HepG2 (cell line): ENCODE measurements at regions not wholly inside any gene's neighbourhood (a gene's known extent, or its start where the extent isn't known, plus 50 kb on each side); places are given as distances from the start of the nearest gene placed in this dataset.

Source experiments
- ATAC-seq: fragments of 200-7000 bp; cut with Tn5 transposase; 3 replicates; pipeline ENCODE4 v1.9.1; 2020; ENCODE audit warnings: mild to moderate bottlenecking, moderate library complexity
- BruUV-seq: library from RNA; stranded (reverse); fragments of 400-500 nt; replicated peaks from 2 replicates; lab custom pipeline; 2021; lab: Mats Ljungman, UMichigan
- CTCF ChIA-PET: fragments of 300-600 bp; formaldehyde crosslinking; extraction: SDS; loops from one replicate; lab custom pipeline; 2021; ENCODE audit warnings: low total read pairs, inconsistent platforms, low intra/inter-chr PET ratio; lab: Yijun Ruan, JAX
- POLR2A ChIA-PET: fragments of 350-600 bp; sonication (Branson Sonifier 250); formaldehyde crosslinking; loops from one replicate; lab custom pipeline; 2020; ENCODE audit warnings: antibody characterized with exemption, inconsistent platforms; lab: Yijun Ruan, JAX
- DNase-seq: peaks from one replicate; pipeline ENCODE4 v3.0.0-alpha.2; 2015; ENCODE audit warnings: low spot score
- FAIRE-seq: peaks from 3 replicates; lab custom pipeline; 2011; peaks lifted over from hg19 to GRCh38; lab: Jason Lieb, UNC
- H2AFZ ChIP-seq: one replicate; pipeline ENCODE4 v1.6.1; 2011; ENCODE audit warnings: low read length, inconsistent platforms
- H3K27ac ChIP-seq: fragments of 300-600 bp; 3 replicates; pipeline ENCODE4 v1.8.0; 2011; ENCODE audit warnings: mixed run types, mild to moderate bottlenecking, mixed read lengths, low read length, inconsistent platforms; ENCODE audit not compliant: insufficient read depth; ENCODE audit errors: extremely low read length
- H3K27me3 ChIP-seq, 2 experiments: fragments of 200-600 bp in 1 of 2; 2 replicates in 1 of 2; 3 replicates in 1 of 2; pipeline versions ENCODE4 v1.6.0 to v1.8.0; 2011; ENCODE audit warnings: low read length in 2 of 2, mild to moderate bottlenecking in 2 of 2, moderate library complexity in 2 of 2, inconsistent platforms in 1 of 2; ENCODE audit not compliant: insufficient read depth in 2 of 2, control insufficient read depth in 1 of 2
- H3K36me3 ChIP-seq, 2 experiments: fragments of 200-600 bp in 1 of 2; replicated peaks in 1 of 2; 2 replicates in 1 of 2; 3 replicates in 1 of 2; pipeline versions ENCODE4 v1.5.1 to v1.8.0; 2011; ENCODE audit warnings: low read length in 2 of 2, inconsistent platforms in 1 of 2; ENCODE audit not compliant: insufficient read depth in 2 of 2, control insufficient read depth in 1 of 2
- H3K4me1 ChIP-seq: 2 replicates; pipeline ENCODE4 v1.5.1; 2012; ENCODE audit warnings: low read length, inconsistent platforms; ENCODE audit not compliant: insufficient read depth
- H3K4me2 ChIP-seq: 2 replicates; pipeline ENCODE4 v1.6.0; 2011; ENCODE audit warnings: low read depth, low read length, inconsistent platforms
- H3K4me3 ChIP-seq, 3 experiments: fragments of 200-600 bp in 1 of 3; sonication (generic), shearing (Covaris generic) in 1 of 3; replicated peaks in 1 of 3; 2 replicates each; pipeline ENCODE4 v1.5.1; 2011 to 2016; ENCODE audit warnings: low read length in 3 of 3, inconsistent platforms in 2 of 3, low read depth in 2 of 3, mild to moderate bottlenecking in 2 of 3, control low read depth in 1 of 3, mixed read lengths in 1 of 3; ENCODE audit not compliant: insufficient read depth in 1 of 3
- H3K79me2 ChIP-seq: one replicate; pipeline ENCODE4 v1.6.1; 2011; ENCODE audit warnings: low read length, inconsistent platforms; ENCODE audit not compliant: insufficient read depth
- H3K9ac ChIP-seq: 2 replicates; pipeline ENCODE4 v1.6.0; 2011; ENCODE audit warnings: mild to moderate bottlenecking, low read depth, low read length, inconsistent platforms; ENCODE audit not compliant: insufficient read depth
- H3K9me3 ChIP-seq: 2 replicates; pipeline ENCODE4 v1.5.1; 2012; ENCODE audit warnings: mild to moderate bottlenecking, low read length
- H4K20me1 ChIP-seq: 2 replicates; pipeline ENCODE4 v1.6.0; 2011; ENCODE audit warnings: inconsistent platforms, mild to moderate bottlenecking, low read length, moderate library complexity; ENCODE audit not compliant: insufficient read depth
- E2F1 ChIP-seq: sonication (generic); formaldehyde crosslinking; IDR thresholded peaks from 2 replicates; pipeline ENCODE4 v1.5.0; 2020; ENCODE audit warnings: missing genetic modification reagents
- FOXA1 ChIP-seq, 2 experiments: fragments of 450-650 bp in 1 of 2; sonication (generic) in 1 of 2; formaldehyde crosslinking in 1 of 2; IDR thresholded peaks; 2 replicates each; pipeline versions ENCODE4 v1.4.0 to v1.6.1; 2016 to 2020; ENCODE audit warnings: missing genetic modification reagents in 1 of 2
- GFI1 ChIP-seq: sonication (generic); formaldehyde crosslinking; IDR thresholded peaks from 2 replicates; pipeline ENCODE4 v1.5.0; 2020; ENCODE audit warnings: missing genetic modification reagents, mild to moderate bottlenecking, borderline replicate concordance
- MIER3 ChIP-seq: IDR thresholded peaks from 2 replicates; pipeline ENCODE4 v1.6.1; 2016; ENCODE audit warnings: missing compliant biosample characterization, borderline replicate concordance
- PCBP1 ChIP-seq: fragments of 200-400 bp; formaldehyde crosslinking; IDR thresholded peaks from 2 replicates; pipeline ENCODE4 v1.6.1; 2017; ENCODE audit warnings: mild to moderate bottlenecking, low read depth, low read length, borderline replicate concordance
- RELA ChIP-seq: sonication (generic); formaldehyde crosslinking; IDR thresholded peaks from 2 replicates; pipeline ENCODE4 v1.4.0; 2020; ENCODE audit warnings: missing genetic modification reagents
- ZBTB25 ChIP-seq: IDR thresholded peaks from 2 replicates; pipeline ENCODE4 v1.6.1; 2018; ENCODE audit warnings: missing genetic modification reagents
- ZBTB7A ChIP-seq: sonication (generic); formaldehyde crosslinking; IDR thresholded peaks from 2 replicates; pipeline ENCODE4 v1.8.0; 2022; ENCODE audit warnings: mild to moderate bottlenecking, missing genetic modification reagents
- ZNF510 ChIP-seq: sonication (generic); formaldehyde crosslinking; IDR thresholded peaks from 2 replicates; pipeline ENCODE4 v1.4.0; 2020; ENCODE audit warnings: low read depth, mild to moderate bottlenecking, missing genetic modification reagents
- ZNF557 ChIP-seq: sonication (generic); formaldehyde crosslinking; IDR thresholded peaks from 2 replicates; pipeline ENCODE4 v1.4.0; 2020; ENCODE audit warnings: missing genetic modification reagents
- WGBS: methylation state at CpG from one replicate; pipeline ENCODE4 v1.1.6; 2017; ENCODE audit warnings: low lambda C conversion rate; 5-methylcytosine and 5-hydroxymethylcytosine counted together
- in situ Hi-C: cut with HindIII; loops from 2 replicates; pipeline ENCODE4 v1.10.0; 2017; ENCODE audit warnings: low pct_unique_long_range_greater_than_20kb; ENCODE audit not compliant: extremely low pct_ligation_motif_present
- intact Hi-C: fragments of 100-400 bp; cut with micrococcal nuclease; formaldehyde crosslinking; loops from one replicate; pipeline ENCODE4 v1.10.0; 2022; ENCODE audit not compliant: unreplicated experiment

GRCh38 chr13:109569958-109570711 lies 216.2 kb downstream of the IRS2 start:
- DNase-seq (no peak), ATAC-seq (no peak), FAIRE-seq (no peak)
- H2AFZ ChIP-seq, result no peak overlapping the region
- WGBS, result 73% methylated on average over 11 of the region's 11 CpGs
- H3K79me2 ChIP-seq, result no peaks in the 10 kb centered on the region
- POLR2A ChIA-PET, result no interaction called here
- H3K4me3 ChIP-seq, result no peak overlapping the region
- H3K9ac ChIP-seq, result no peak overlapping the region
- H3K9me3 ChIP-seq, result no peaks in the 10 kb centered on the region
- H4K20me1 ChIP-seq, result no peaks in the 10 kb centered on the region
- no peak overlapping the region for H3K4me2 ChIP-seq
- no peaks in the 10 kb centered on the region for H3K36me3 ChIP-seq
- CTCF ChIA-PET, result no interaction called here
- in situ Hi-C loops (no loop called here), intact Hi-C loops (no loop called here)
- no peaks in the 10 kb centered on the region for H3K27me3 ChIP-seq
- BruUV-seq, result no TSS peak
- TF ChIP-seq MIER3 (CRISPR knock-in tag), result no peak
- TF ChIP-seq GFI1 (CRISPR knock-in tag), result no peak
- TF ChIP-seq E2F1, result no peak
- TF ChIP-seq ZNF510 (CRISPR knock-in tag), result no peak
- no peak for TF ChIP-seq PCBP1
- no peak for TF ChIP-seq RELA (CRISPR knock-in tag)
- no peak for TF ChIP-seq ZBTB25 (CRISPR knock-in tag)
- TF ChIP-seq ZNF557, result no peak
- no peak for TF ChIP-seq FOXA1 (IDR thresholded peaks at IDR 0.05)
- TF ChIP-seq FOXA1 (CRISPR knock-in tag; IDR thresholded peaks at IDR 0.05), result no peak
- no peak for TF ChIP-seq ZBTB7A
- no peak overlapping the region for H3K27ac ChIP-seq
- peaks cover 28% of the 10 kb centered on the region for H3K4me1 ChIP-seq
